ENCODE measurements at regions not wholly inside any gene's neighbourhood (a gene's known extent, or its start where the extent isn't known, plus 50 kb on each side); places are given as distances from the start of the nearest gene placed in this dataset.
"Not testable (repeated sequence)": the region's sequence is repeated elsewhere in the genome, so short reads cannot be mapped to it uniquely, and the experiment has no call there.

GRCh38 chr5:111859533-111860270, 102.7 kb upstream of the NREP start:
- DNase-seq, result no peak

GRCh38 chr5:111859031-111859430, 102.0 kb upstream of the NREP start:
- DNase-seq, result no peak

- no peak for DNase-seq
These were observed 100.6 kb upstream of the NREP start for GRCh38 chr5:111857623-111858022.

GRCh38 chr5:111856876-111857466, 100.0 kb upstream of the NREP start:
- DNase-seq, result no peak

- DNase-seq, result no peak
These were observed 98.4 kb upstream of the NREP start for GRCh38 chr5:111855356-111855755.

- DNase-seq, result no peak
These were observed 97.2 kb upstream of the NREP start for GRCh38 chr5:111854186-111854585.

- peak; percentile 82 for DNase-seq
These were observed 96.8 kb upstream of the NREP start for GRCh38 chr5:111853748-111854147.

- no peak for DNase-seq
These were observed 94.9 kb upstream of the NREP start for GRCh38 chr5:111851631-111852548.

- DNase-seq, result no peak
These were observed 91.5 kb upstream of the NREP start for GRCh38 chr5:111848476-111848875.

- DNase-seq, result no peak
These were observed 90.3 kb upstream of the NREP start for GRCh38 chr5:111847052-111847925.

- no peak for DNase-seq
These were observed 83.2 kb upstream of the NREP start for GRCh38 chr5:111840036-111840674.

GRCh38 chr5:111839438-111839837, 82.4 kb upstream of the NREP start:
- DNase-seq, result no peak

GRCh38 chr5:111836426-111836825, 79.4 kb upstream of the NREP start:
- DNase-seq, result no peak

GRCh38 chr5:111834926-111835599, 78.1 kb upstream of the NREP start:
- no peak for DNase-seq

- no peak for DNase-seq
These were observed 73.3 kb upstream of the NREP start for GRCh38 chr5:111830333-111830732.

GRCh38 chr5:111829701-111830100, 72.7 kb upstream of the NREP start:
- DNase-seq, result no peak

GRCh38 chr5:111826064-111826463, 69.1 kb upstream of the NREP start:
- DNase-seq, result no peak

GRCh38 chr5:111820072-111820471, 63.1 kb upstream of the NREP start:
- DNase-seq, result no peak

GRCh38 chr5:111819028-111819427, 62.0 kb upstream of the NREP start:
- DNase-seq, result not testable (repeated sequence)

GRCh38 chr5:111813537-111813936, 56.5 kb upstream of the NREP start:
- DNase-seq, result no peak

- DNase-seq, result no peak
These were observed 53.1 kb upstream of the NREP start for GRCh38 chr5:111810112-111810511.

Measured in NCI-H1694 (cell line).